ENCODE measurements at regions not wholly inside any gene's neighbourhood (a gene's known extent, or its start where the extent isn't known, plus 50 kb on each side); places are given as distances from the start of the nearest gene placed in this dataset.

- TF ChIP-seq CTCF (IDR thresholded peaks at IDR 0.05; ENCODE audit: poor library complexity, severe bottlenecking) (no peak), MXI1 (conservative IDR thresholded peaks at IDR 0.05; ENCODE audit: poor library complexity, severe bottlenecking) (no peak), REST (IDR thresholded peaks at IDR 0.05; ENCODE audit: borderline replicate concordance) (no peak)
These were observed 66.4 kb upstream of the SOD1 start for GRCh38 chr21:31592963-31593560.

All from neural cell (in vitro differentiated cells).